GM12878 (cell line): ENCODE measurements at regions not wholly inside any gene's neighbourhood (a gene's known extent, or its start where the extent isn't known, plus 50 kb on each side); places are given as distances from the start of the nearest gene placed in this dataset.

Experiments
- ATAC-seq: fragments of 200-7000 bp; cut with Tn5 transposase; 3 replicates; pipeline ENCODE4 v1.9.1; 2020; ENCODE audit warnings: mild to moderate bottlenecking, moderate library complexity
- BruUV-seq: library from RNA; stranded (reverse); fragments of 400-500 nt; replicated peaks from 2 replicates; lab custom pipeline; 2021; lab: Mats Ljungman, UMichigan
- CTCF ChIA-PET: fragments of 300-600 bp; sonication (Branson Sonifier 250); formaldehyde crosslinking; extraction: SDS; loops from one replicate; lab custom pipeline; 2021; ENCODE audit warnings: inconsistent platforms; lab: Yijun Ruan, JAX
- POLR2A ChIA-PET: fragments of 350-600 bp; formaldehyde crosslinking; extraction: SDS; loops from one replicate; lab custom pipeline; 2021; ENCODE audit warnings: inconsistent platforms; lab: Charles Lee
- RAD21 ChIA-PET: fragments of 300-600 bp; sonication (Branson Sonifier 250); formaldehyde crosslinking; loops from one replicate; lab custom pipeline; 2023; ENCODE audit warnings: antibody characterized with exemption; ENCODE audit not compliant: unreplicated experiment; lab: Charles Lee
- SMC1A ChIA-PET: fragments of 300-600 bp; sonication (Branson Sonifier 250); formaldehyde crosslinking; loops from one replicate; lab custom pipeline; 2023; ENCODE audit not compliant: unreplicated experiment, uncharacterized antibody; lab: Charles Lee
- DNase-seq: peaks from one replicate; pipeline ENCODE4 v3.0.0-alpha.2; 2011; ENCODE audit warnings: low read depth, low spot score
- FAIRE-seq: peaks from 3 replicates; lab custom pipeline; 2011; peaks lifted over from hg19 to GRCh38; lab: Jason Lieb, UNC
- H2AFZ ChIP-seq: 2 replicates; pipeline ENCODE4 v1.6.0; 2011; ENCODE audit warnings: low read depth, low read length, control low read depth; ENCODE audit not compliant: control insufficient read depth
- H3K27ac ChIP-seq: 2 replicates; pipeline ENCODE4 v1.5.1; 2011; ENCODE audit warnings: control low read depth; ENCODE audit not compliant: control insufficient read depth, insufficient read depth
- H3K27me3 ChIP-seq, 2 experiments: replicated peaks in 1 of 2; 2 replicates each; pipeline versions ENCODE4 v1.6.0 to v1.6.1; 2011; ENCODE audit warnings: low read length in 1 of 2; ENCODE audit not compliant: control insufficient read depth in 2 of 2, insufficient read depth in 2 of 2
- H3K36me3 ChIP-seq, 2 experiments: 2 replicates each; pipeline ENCODE4 v1.5.1; 2011; ENCODE audit warnings: low read length in 1 of 2; ENCODE audit not compliant: control insufficient read depth in 2 of 2, insufficient read depth in 2 of 2
- H3K4me1 ChIP-seq: 2 replicates; pipeline ENCODE4 v1.6.1; 2011; ENCODE audit warnings: mild to moderate bottlenecking, low read length, moderate library complexity, mixed read lengths; ENCODE audit not compliant: control insufficient read depth, insufficient read depth
- H3K4me2 ChIP-seq: 2 replicates; pipeline ENCODE4 v1.6.0; 2011; ENCODE audit warnings: control low read depth; ENCODE audit not compliant: control insufficient read depth, insufficient read depth
- H3K4me3 ChIP-seq: fragments of 200-600 bp; sonication (generic); 2 replicates; pipeline ENCODE4 v1.5.1; 2016
- H3K79me2 ChIP-seq: 2 replicates; pipeline ENCODE4 v1.6.0; 2011; ENCODE audit warnings: low read length; ENCODE audit not compliant: control insufficient read depth, insufficient read depth
- H3K9ac ChIP-seq: 2 replicates; pipeline ENCODE4 v1.8.0; 2011; ENCODE audit warnings: low read length, control low read depth, mixed read lengths; ENCODE audit not compliant: control insufficient read depth, insufficient read depth
- H3K9me3 ChIP-seq: replicated peaks from 3 replicates; pipeline ENCODE4 v1.5.1; 2011; ENCODE audit warnings: mild to moderate bottlenecking, low read length; ENCODE audit not compliant: control insufficient read depth, insufficient read depth
- H4K20me1 ChIP-seq: 2 replicates; pipeline ENCODE4 v1.6.0; 2011; ENCODE audit not compliant: control insufficient read depth, insufficient read depth
- ATF7 ChIP-seq: fragments of 450-650 bp; IDR thresholded peaks from 2 replicates; pipeline ENCODE4 v1.6.1; 2016; ENCODE audit warnings: low read depth, mild to moderate bottlenecking
- CBX5 ChIP-seq: sonication (generic); IDR thresholded peaks from 2 replicates; pipeline ENCODE4 v1.6.1; 2016; ENCODE audit warnings: low read depth, moderate library complexity, mild to moderate bottlenecking, inconsistent platforms
- CEBPB ChIP-seq, 2 experiments: fragments of 150-350 bp in 1 of 2; IDR thresholded peaks; 2 replicates each; pipeline ENCODE4 v1.6.1; 2012 to 2014; ENCODE audit warnings: low read depth in 2 of 2, low read length in 2 of 2, borderline replicate concordance in 1 of 2, inconsistent platforms in 1 of 2
- CREB1 ChIP-seq: IDR thresholded peaks from 2 replicates; pipeline ENCODE4 v1.6.1; 2012; ENCODE audit warnings: low read depth, mild to moderate bottlenecking, inconsistent platforms
- E2F4 ChIP-seq: IDR thresholded peaks from 2 replicates; pipeline ENCODE4 v1.6.1; 2012; ENCODE audit warnings: low read depth, low read length, improper control_type of control experiment
- HCFC1 ChIP-seq: fragments of 150-350 bp; IDR thresholded peaks from 2 replicates; pipeline ENCODE4 v1.6.1; 2014; ENCODE audit warnings: low read length
- HSF1 ChIP-seq: fragments of 150-350 bp; IDR thresholded peaks from 2 replicates; pipeline ENCODE4 v1.6.1; 2014; ENCODE audit warnings: mild to moderate bottlenecking, low read depth, low read length
- KAT2A ChIP-seq: conservative IDR thresholded peaks from 2 replicates; pipeline ENCODE4 v1.6.1; 2011; ENCODE audit warnings: low read depth, low read length; ENCODE audit not compliant: control insufficient read depth
- MTA3 ChIP-seq: IDR thresholded peaks from 2 replicates; pipeline ENCODE4 v1.6.1; 2012; ENCODE audit warnings: low read length, inconsistent platforms, borderline replicate concordance
- NFIC ChIP-seq: IDR thresholded peaks from 2 replicates; pipeline ENCODE4 v1.6.1; 2012; ENCODE audit warnings: low read depth, mild to moderate bottlenecking, inconsistent platforms, low read length, moderate library complexity
- POU2F2 ChIP-seq: IDR thresholded peaks from 3 replicates; pipeline ENCODE4 v1.6.1; 2011; ENCODE audit warnings: low read depth, mild to moderate bottlenecking, low read length, borderline replicate concordance
- TAF1 ChIP-seq: IDR thresholded peaks from 2 replicates; pipeline ENCODE4 v1.6.1; 2011; ENCODE audit warnings: mild to moderate bottlenecking, low read depth, low read length, borderline replicate concordance
- YY1 ChIP-seq: IDR thresholded peaks from 2 replicates; pipeline ENCODE4 v1.6.1; 2011; ENCODE audit warnings: low read depth, mild to moderate bottlenecking, low read length
- ZNF274 ChIP-seq: IDR thresholded peaks from one replicate; pipeline ENCODE4 v1.8.0; 2011; ENCODE audit not compliant: insufficient read length, insufficient read depth
- ZSCAN29 ChIP-seq: fragments of 450-650 bp; IDR thresholded peaks from 2 replicates; pipeline ENCODE4 v1.6.1; 2017; ENCODE audit warnings: mild to moderate bottlenecking, moderate library complexity
- WGBS: methylation state at CpG from one replicate; pipeline ENCODE4 v1.1.6; 2016; ENCODE audit warnings: low lambda C conversion rate; ENCODE audit not compliant: insufficient replicate concordance, insufficient coverage; ENCODE audit errors: missing lambda C conversion rate; 5-methylcytosine and 5-hydroxymethylcytosine counted together
- in situ Hi-C: fragments of 300-500 bp; cut with MboI; formaldehyde crosslinking; loops from 9 replicates; pipeline ENCODE4 v1.14.3; 2018; ENCODE audit warnings: mixed read lengths
- intact Hi-C: fragments of 100-400 bp; cut with micrococcal nuclease; formaldehyde crosslinking; loops from one replicate; pipeline ENCODE4 v1.14.2; 2022; ENCODE audit not compliant: unreplicated experiment
- TF ChIP-seq, protein P1 (sequence below): IDR thresholded peaks from 2 replicates; pipeline ENCODE4 v1.6.1; 2011; ENCODE audit warnings: borderline replicate concordance, low read depth, mild to moderate bottlenecking, moderate library complexity, mixed read lengths, low read length; ENCODE audit not compliant: insufficient read depth; ENCODE audit errors: extremely low read length

DNA sequence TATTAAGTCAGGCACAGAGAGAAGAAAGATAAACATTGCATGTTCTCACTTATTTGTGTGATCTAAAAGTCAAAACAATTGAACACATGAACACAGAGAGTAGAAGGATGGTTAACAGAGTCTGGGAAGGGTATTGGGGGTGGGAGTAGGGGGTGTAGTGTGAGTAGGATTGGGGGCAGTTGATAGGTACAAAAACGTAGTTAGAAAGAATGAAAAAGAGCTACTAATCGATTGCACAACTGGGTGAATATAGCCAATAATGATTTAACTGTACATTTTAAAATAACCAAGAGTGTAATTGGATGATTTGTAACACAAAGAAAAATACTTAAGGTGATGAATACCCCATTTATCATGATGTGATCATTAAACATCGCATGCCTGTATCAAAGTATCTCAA lies 333.3 kb downstream of the HAO1 start:
- POLR2A ChIA-PET = no interaction called here
- Histone ChIP-seq H2AFZ (no peak overlapping the region), H3K4me1 (no peaks in the 10 kb centered on the region), H3K79me2 (no peaks in the 10 kb centered on the region), H3K4me2 (no peak overlapping the region), H4K20me1 (no peaks in the 10 kb centered on the region), H3K4me3 (no peak overlapping the region), H3K36me3 (no peaks in the 10 kb centered on the region), H3K27ac (no peak overlapping the region), H3K9ac (no peak overlapping the region), H3K27me3 (no peaks in the 10 kb centered on the region), H3K9me3 (no peaks in the 10 kb centered on the region)
- DNase-seq = no peak
- RAD21 ChIA-PET = no interaction called here
- SMC1A ChIA-PET = no interaction called here
- CTCF ChIA-PET = no interaction called here
- ATAC-seq = no peak
- in situ Hi-C loops = no loop called here
- TF ChIP-seq CEBPB (IDR thresholded peaks at IDR 0.05; ENCODE audit: borderline replicate concordance in 1 of 2, low read depth in 2 of 2, low read length in 2 of 2) (no peak), HCFC1 (no peak), HSF1 (no peak), CREB1 (no peak), MTA3 (no peak), TAF1 (no peak), E2F4 (no peak), ATF7 (no peak), ZSCAN29 (no peak), KAT2A (no peak), ZNF274 (no peak), POU2F2 (no peak), YY1 (no peak), CBX5 (no peak), NFIC (no peak)
- TF ChIP-seq, protein P1, sequence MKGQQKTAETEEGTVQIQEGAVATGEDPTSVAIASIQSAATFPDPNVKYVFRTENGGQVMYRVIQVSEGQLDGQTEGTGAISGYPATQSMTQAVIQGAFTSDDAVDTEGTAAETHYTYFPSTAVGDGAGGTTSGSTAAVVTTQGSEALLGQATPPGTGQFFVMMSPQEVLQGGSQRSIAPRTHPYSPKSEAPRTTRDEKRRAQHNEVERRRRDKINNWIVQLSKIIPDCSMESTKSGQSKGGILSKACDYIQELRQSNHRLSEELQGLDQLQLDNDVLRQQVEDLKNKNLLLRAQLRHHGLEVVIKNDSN = no peak
- WGBS = 10% methylated on average over 3 of the region's 3 CpGs
- no TSS peak for BruUV-seq
- FAIRE-seq = no peak
- intact Hi-C loops = no loop called here
